Astrocyte of the spinal cord (primary cell): ENCODE measurements at regions not wholly inside any gene's neighbourhood (a gene's known extent, or its start where the extent isn't known, plus 50 kb on each side); places are given as distances from the start of the nearest gene placed in this dataset.

Experiments
- DNase-seq: peaks from one replicate; pipeline ENCODE4 v3.0.0; 2011; ENCODE audit warnings: low read depth, low spot score
- H3K4me3 ChIP-seq: 2 replicates; pipeline ENCODE4 v1.5.1; 2011; ENCODE audit warnings: low read depth, mild to moderate bottlenecking, low read length, moderate library complexity
- CTCF ChIP-seq: IDR thresholded peaks from 2 replicates; pipeline ENCODE4 v1.5.1; 2012; ENCODE audit warnings: low read depth, mild to moderate bottlenecking, low read length, inconsistent platforms
- in situ Hi-C: cut with HindIII; loops from 2 replicates; pipeline ENCODE4 v1.10.0; 2017; ENCODE audit warnings: low sequenced_read_pairs

- in situ Hi-C loops, result no loop called here
- H3K4me3 ChIP-seq, result no peak overlapping the region
- TF ChIP-seq CTCF, result no peak
- no peak for DNase-seq
Observed at GRCh38 chr17:74119965-74120364, 83.5 kb upstream of the RPL38 start.

- DNase-seq, result no peak
- H3K4me3 ChIP-seq, result no peak overlapping the region
Observed at GRCh38 chr17:74123350-74123749, 80.1 kb upstream of the RPL38 start.

GRCh38 chr17:74123866-74124444, 79.5 kb upstream of the RPL38 start:
- in situ Hi-C loops, result no loop called here
- no peak for DNase-seq
- no peak overlapping the region for H3K4me3 ChIP-seq
- TF ChIP-seq CTCF, result no peak

More at GRCh38 chr17:74123350-74123749, 80.1 kb upstream of the RPL38 start:
- TF ChIP-seq CTCF, result no peak
- in situ Hi-C loops, result no loop called here

GRCh38 chr17:74125156-74125555, 78.3 kb upstream of the RPL38 start:
- no peak overlapping the region for H3K4me3 ChIP-seq
- in situ Hi-C loops, result no loop called here
- no peak for DNase-seq
- TF ChIP-seq CTCF, result no peak

- DNase-seq, result no peak
- no peak overlapping the region for H3K4me3 ChIP-seq
- no peak for TF ChIP-seq CTCF
- in situ Hi-C loops, result no loop called here
Observed at GRCh38 chr17:74126179-74126900, 77.1 kb upstream of the RPL38 start.

- no peak overlapping the region for H3K4me3 ChIP-seq
- in situ Hi-C loops, result no loop called here
- TF ChIP-seq CTCF, result no peak
- DNase-seq, result no peak
Observed at GRCh38 chr17:74126959-74127358, 76.5 kb upstream of the RPL38 start.
